GM18861 (cell line): ENCODE measurements at regions not wholly inside any gene's neighbourhood (a gene's known extent, or its start where the extent isn't known, plus 50 kb on each side); places are given as distances from the start of the nearest gene placed in this dataset.

Experiments used
- ATAC-seq: cut with Tn5 transposase; IDR thresholded peaks from one replicate; pipeline ENCODE4 v1.9.1; 2021; ENCODE audit not compliant: unreplicated experiment

DNA sequence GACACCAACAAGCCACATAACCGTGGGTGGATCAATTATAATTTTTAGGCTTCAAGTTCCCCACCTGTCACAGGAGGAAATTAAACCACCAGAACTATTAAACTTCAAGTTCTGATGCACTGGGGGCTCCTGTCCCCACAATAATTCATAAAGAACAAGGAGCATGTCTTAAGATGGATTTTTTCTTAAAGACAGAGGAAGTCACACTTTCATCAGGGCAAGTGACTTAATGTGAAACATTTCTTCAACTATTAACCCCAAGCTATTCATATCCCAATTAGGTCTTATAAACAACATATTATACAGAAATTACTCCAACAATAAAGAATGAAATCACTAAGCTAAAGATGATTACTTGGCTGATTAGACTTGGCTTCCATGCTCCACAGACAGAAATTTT, 292.5 kb downstream of the ETAA1 start:
- no peak for ATAC-seq

- no peak for ATAC-seq
These were observed 297.3 kb downstream of the ETAA1 start for GRCh38 chr2:67694445-67694844.

- no peak for ATAC-seq
These were observed 303.9 kb downstream of the ETAA1 start for GRCh38 chr2:67701011-67701410.

DNA sequence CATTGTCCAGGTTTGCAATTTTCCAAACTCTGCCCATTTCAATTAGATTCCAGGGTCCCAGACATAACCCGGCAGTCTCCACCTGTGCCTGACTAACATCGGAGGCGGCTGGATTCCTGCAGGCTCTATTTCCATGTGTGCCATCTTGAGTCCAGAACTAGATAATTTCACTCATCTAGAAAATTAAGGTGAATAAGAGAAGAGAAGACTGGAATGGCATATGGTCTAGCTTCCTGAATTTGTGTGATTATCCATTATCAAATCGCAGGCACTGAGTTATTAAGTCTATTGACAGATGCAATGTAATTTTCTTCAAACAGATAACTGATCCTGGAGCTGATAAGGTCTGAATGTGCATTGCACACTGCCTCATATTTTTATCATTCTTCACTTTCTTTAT, 305.2 kb downstream of the ETAA1 start:
- ATAC-seq = no peak

DNA sequence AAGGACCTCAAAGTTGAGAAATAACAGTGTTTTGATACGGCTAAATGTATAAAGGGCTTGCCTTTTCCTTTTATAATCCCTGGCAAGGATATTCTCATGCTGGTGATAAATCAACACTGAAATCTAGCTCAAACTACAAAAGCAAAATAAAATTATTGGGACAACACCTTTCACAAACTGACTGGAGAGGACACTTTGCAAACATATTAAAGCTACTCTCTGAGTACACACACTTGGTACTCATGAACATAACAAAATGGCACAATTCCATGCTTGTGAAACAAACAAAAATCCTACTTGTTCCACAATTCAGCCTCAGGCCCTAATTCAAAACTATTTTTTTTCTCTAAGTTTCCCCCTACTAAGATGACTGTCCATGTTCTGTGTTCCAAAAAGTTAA, 305.8 kb downstream of the ETAA1 start:
- no peak for ATAC-seq

DNA sequence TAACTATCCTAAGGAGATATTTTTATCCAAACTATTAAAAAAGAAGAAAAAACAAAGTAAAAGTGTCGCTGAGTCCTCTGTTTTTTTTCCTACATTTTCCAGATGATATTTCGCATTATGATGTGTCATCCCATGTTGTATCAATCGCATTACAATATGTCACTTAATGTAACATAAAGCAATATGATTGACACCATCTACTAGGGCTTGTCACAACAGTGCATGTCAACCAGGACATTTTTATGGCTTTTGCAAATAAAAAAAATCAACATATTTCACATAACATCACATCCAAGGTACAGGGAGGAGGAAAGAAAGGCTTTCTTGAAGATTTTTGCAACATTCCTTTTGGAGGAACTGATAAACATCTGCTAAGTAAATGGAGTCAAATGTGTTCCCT, 308.9 kb downstream of the ETAA1 start:
- ATAC-seq = no peak

GRCh38 chr2:67707896-67708295, 310.8 kb downstream of the ETAA1 start:
- ATAC-seq = no peak

- no peak for ATAC-seq
These were observed 312.7 kb downstream of the ETAA1 start for GRCh38 chr2:67709835-67710234.

DNA sequence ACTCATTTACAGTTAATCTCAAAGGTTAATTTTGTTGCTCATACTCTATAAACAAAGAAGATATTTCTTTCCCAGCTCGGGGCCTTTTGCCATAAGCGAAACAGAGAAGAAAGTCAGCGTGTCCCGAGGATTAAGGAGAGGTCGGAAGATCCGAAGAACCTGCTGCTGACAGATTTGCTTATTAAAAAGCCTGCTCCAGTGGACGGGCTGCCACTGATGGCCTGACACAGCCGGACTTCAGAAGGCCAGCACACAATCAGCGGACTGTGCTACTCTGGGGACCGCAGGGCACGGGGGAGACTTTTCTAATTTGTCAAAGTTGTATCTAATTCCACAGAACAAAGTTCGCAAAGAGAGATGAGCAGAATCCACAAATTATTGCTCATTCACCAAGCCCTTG, 315.4 kb downstream of the ETAA1 start:
- no peak for ATAC-seq

DNA sequence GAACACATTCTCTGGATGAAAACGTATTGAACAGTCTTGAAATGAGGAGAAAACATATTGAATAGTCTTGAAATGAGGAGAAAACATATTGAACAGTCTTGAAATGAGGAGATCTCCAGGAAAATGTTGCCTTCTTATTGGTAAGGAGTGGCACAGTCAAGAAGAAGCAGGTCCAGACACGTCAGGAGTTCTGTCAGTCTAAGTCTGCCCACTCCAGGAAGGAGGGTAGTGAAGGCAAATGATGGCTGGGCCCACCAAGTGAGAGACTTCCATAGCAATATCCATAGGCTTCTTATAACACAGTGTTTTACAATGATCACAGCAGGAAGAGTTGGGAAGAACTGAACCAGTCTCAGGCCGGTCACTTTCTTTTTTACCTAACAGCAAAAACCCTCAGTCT, 316.2 kb downstream of the ETAA1 start:
- no peak for ATAC-seq

GRCh38 chr2:67716895-67717396, 319.8 kb downstream of the ETAA1 start:
- no peak for ATAC-seq

- no peak for ATAC-seq
These were observed 320.6 kb downstream of the ETAA1 start for GRCh38 chr2:67717692-67718091.

DNA sequence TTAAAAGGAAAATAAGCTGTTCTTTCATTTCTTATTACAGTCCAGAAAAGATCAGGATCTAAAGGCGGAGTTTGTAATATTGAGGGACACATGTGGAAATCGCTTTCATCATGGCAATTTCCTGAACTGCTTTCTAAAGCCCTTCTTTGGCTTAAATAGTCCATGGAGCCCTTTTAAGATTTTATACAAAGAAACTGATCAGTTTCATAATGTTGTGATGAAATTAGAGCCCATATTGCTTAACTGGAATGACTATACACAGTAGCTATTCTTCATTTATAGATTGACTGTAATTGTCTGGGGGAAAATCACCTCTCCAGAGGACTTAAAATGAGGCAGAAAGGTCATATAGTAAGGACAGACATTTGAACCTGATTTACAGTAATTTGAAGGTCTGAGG, 322.2 kb downstream of the ETAA1 start:
- ATAC-seq = no peak

- no peak for ATAC-seq
These were observed 324.4 kb downstream of the ETAA1 start for GRCh38 chr2:67721516-67721915.

DNA sequence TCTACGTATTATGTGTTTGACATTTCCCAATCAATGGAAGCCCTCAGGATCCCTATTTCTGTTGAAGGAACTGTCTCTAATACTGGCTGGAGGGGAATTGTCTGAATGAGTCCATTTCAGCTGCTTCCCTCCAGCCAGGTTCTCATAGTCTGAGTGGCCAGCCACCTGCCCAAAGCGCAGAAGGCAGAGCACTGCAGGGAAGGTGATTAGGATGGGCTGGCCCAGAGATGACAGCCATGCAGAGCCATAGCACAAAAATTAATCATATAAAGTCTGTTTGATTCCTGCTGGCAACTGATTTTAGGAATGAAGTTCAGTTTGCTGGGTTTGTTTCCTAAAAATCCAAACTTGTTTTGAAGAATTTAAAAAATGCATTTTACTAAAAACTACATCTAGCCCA, 327.1 kb downstream of the ETAA1 start:
- no peak for ATAC-seq

GRCh38 chr2:67725731-67726130, 328.6 kb downstream of the ETAA1 start:
- ATAC-seq = no peak

GRCh38 chr2:67726416-67726815, 329.3 kb downstream of the ETAA1 start:
- no peak for ATAC-seq

- ATAC-seq = no peak
These were observed 330.0 kb downstream of the ETAA1 start for GRCh38 chr2:67727131-67727530.

GRCh38 chr2:67727623-67728022, 330.5 kb downstream of the ETAA1 start:
- no peak for ATAC-seq

DNA sequence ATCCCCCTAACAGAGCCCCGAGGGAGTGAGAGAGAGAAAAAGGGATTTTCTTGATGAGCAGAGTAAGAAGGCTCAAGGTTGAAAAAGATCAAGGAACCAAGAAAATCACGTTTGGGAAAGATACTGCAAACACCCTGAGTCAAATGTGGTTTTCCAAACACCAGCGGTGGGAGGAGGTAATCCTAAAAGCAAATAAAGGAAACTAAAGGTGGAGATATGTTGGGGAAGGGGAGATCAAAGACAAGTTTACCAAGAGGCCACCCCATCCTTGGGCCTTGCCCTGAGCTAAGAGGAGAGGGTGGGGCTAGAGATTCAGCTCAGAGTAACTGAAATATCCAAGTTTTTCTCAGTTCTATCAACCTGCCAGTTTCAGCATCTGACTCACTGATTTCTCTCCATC, 332.3 kb downstream of the ETAA1 start:
- no peak for ATAC-seq

GRCh38 chr2:67733517-67733916, 329.3 kb downstream of the C1D start:
- ATAC-seq = no peak

- no peak for ATAC-seq
These were observed 310.6 kb downstream of the C1D start for GRCh38 chr2:67752199-67752598.

DNA sequence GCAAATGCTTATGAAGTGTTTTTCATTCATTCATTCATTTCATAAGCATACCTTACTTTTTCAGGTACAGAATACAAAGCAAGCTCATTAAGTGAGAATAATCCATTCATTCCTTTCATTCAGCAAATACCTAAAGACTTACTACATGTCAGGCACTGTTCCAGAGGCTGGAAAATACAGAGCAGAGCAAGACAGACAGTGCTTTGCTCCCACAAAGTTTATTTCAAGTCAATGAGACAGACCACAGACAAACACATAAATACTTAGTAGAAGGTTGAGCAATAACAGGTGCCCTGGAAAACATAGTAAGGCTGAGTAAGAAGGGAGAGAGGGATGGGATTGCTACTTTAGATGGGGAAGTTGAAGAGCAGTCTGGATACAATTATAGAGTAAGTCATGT, 309.8 kb downstream of the C1D start:
- ATAC-seq = no peak
